ENCODE measurements at regions not wholly inside any gene's neighbourhood (a gene's known extent, or its start where the extent isn't known, plus 50 kb on each side); places are given as distances from the start of the nearest gene placed in this dataset.

DNA sequence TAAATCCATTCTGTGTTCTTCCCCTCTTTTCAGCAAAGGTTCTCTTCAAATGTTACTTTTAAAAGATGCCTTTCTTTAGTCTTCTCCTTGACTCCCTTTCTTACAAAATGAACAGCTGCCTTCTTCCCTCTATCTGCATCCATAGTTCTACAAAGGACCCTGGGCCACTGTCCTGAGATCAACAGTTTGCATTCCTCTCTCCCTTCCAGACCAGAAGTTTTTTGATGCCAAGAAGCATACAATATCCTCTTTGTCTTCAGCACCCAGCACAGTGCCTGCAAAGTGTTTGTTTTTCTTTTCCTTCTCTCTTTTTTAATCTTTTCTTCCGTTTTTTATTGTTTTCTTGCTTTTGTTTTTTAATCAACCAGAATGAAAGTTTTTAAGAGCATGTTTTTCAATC lies 183.5 kb upstream of the SNX19 start:
- TF ChIP-seq, protein P1, sequence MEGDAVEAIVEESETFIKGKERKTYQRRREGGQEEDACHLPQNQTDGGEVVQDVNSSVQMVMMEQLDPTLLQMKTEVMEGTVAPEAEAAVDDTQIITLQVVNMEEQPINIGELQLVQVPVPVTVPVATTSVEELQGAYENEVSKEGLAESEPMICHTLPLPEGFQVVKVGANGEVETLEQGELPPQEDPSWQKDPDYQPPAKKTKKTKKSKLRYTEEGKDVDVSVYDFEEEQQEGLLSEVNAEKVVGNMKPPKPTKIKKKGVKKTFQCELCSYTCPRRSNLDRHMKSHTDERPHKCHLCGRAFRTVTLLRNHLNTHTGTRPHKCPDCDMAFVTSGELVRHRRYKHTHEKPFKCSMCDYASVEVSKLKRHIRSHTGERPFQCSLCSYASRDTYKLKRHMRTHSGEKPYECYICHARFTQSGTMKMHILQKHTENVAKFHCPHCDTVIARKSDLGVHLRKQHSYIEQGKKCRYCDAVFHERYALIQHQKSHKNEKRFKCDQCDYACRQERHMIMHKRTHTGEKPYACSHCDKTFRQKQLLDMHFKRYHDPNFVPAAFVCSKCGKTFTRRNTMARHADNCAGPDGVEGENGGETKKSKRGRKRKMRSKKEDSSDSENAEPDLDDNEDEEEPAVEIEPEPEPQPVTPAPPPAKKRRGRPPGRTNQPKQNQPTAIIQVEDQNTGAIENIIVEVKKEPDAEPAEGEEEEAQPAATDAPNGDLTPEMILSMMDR (IDR thresholded peaks at IDR 0.05), result no peak

GRCh38 chr11:131108760-131109159 lies 192.5 kb upstream of the SNX19 start:
- TF ChIP-seq, protein P1 (IDR thresholded peaks at IDR 0.05), result no peak

GRCh38 chr11:131109257-131109656 lies 193.0 kb upstream of the SNX19 start:
- TF ChIP-seq, protein P1 (IDR thresholded peaks at IDR 0.05), result no peak

GRCh38 chr11:131109790-131110189 lies 193.5 kb upstream of the SNX19 start:
- TF ChIP-seq, protein P1 (IDR thresholded peaks at IDR 0.05), result no peak

GRCh38 chr11:131111775-131112174 lies 195.5 kb upstream of the SNX19 start:
- TF ChIP-seq, protein P1 (IDR thresholded peaks at IDR 0.05), result no peak

DNA sequence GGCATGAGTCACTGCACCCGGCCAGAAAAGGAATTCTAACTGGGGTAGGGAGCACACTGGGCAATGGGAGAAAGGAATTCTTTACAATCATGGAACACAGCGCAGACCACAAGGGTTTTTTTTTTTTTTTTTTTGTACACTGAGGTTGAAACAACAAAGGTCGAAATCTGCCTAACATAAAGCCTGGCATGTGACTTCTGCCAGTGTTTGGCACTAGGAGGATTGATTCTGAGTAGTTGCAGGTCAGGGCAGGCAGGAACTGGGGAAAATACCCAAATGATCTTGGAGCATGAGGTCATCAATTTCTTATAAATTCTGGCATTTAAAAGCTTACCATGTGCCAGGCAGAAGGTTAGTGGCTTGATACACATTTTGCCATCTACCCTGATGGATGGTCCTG lies 202.0 kb upstream of the SNX19 start:
- TF ChIP-seq, protein P1 (IDR thresholded peaks at IDR 0.05), result no peak

GRCh38 chr11:131121426-131122333 lies 205.4 kb upstream of the SNX19 start:
- TF ChIP-seq, protein P1 (IDR thresholded peaks at IDR 0.05), result no peak
